Keratinocyte (primary cell): ENCODE measurements at regions not wholly inside any gene's neighbourhood (a gene's known extent, or its start where the extent isn't known, plus 50 kb on each side); places are given as distances from the start of the nearest gene placed in this dataset.

Source experiments
- EZH2 ChIP-seq: IDR thresholded peaks from one replicate; pipeline ENCODE4 v1.6.1; 2012; ENCODE audit warnings: inconsistent platforms, mild to moderate bottlenecking, low read length, moderate library complexity
- TF ChIP-seq, protein P1 (sequence below), 3 experiments: IDR thresholded peaks in 1 of 3; conservative IDR thresholded peaks in 1 of 3; optimal IDR thresholded peaks in 1 of 3; 2 replicates in 2 of 3; 3 replicates in 1 of 3; pipeline versions ENCODE3 to v1.5.1; 2011; ENCODE audit warnings: low read length in 3 of 3, mild to moderate bottlenecking in 3 of 3, moderate library complexity in 2 of 3, control low read depth in 1 of 3, inconsistent platforms in 1 of 3; ENCODE audit not compliant: insufficient read depth in 2 of 3; ENCODE audit errors: extremely low read depth in 1 of 3

GRCh38 chr2:34789169-34789568 is 1190.1 kb upstream of the FAM98A start:
- TF ChIP-seq, protein P1, sequence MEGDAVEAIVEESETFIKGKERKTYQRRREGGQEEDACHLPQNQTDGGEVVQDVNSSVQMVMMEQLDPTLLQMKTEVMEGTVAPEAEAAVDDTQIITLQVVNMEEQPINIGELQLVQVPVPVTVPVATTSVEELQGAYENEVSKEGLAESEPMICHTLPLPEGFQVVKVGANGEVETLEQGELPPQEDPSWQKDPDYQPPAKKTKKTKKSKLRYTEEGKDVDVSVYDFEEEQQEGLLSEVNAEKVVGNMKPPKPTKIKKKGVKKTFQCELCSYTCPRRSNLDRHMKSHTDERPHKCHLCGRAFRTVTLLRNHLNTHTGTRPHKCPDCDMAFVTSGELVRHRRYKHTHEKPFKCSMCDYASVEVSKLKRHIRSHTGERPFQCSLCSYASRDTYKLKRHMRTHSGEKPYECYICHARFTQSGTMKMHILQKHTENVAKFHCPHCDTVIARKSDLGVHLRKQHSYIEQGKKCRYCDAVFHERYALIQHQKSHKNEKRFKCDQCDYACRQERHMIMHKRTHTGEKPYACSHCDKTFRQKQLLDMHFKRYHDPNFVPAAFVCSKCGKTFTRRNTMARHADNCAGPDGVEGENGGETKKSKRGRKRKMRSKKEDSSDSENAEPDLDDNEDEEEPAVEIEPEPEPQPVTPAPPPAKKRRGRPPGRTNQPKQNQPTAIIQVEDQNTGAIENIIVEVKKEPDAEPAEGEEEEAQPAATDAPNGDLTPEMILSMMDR (optimal IDR thresholded peaks at IDR 0.05 in 1 of 3, IDR thresholded peaks at IDR 0.05 in 1 of 3, conservative IDR thresholded peaks at IDR 0.05 in 1 of 3; ENCODE audit: extremely low read depth in 1 of 3, insufficient read depth in 2 of 3, low read length in 3 of 3) = no peak
- TF ChIP-seq EZH2 = no peak
